GM13977 (cell line): ENCODE measurements at regions not wholly inside any gene's neighbourhood (a gene's known extent, or its start where the extent isn't known, plus 50 kb on each side); places are given as distances from the start of the nearest gene placed in this dataset.

Source experiments
- DNase-seq: peaks from one replicate; pipeline ENCODE4 v3.0.0; 2012; ENCODE audit warnings: low spot score
- in situ Hi-C: fragments of 300-500 bp; cut with MboI; formaldehyde crosslinking; loops from one replicate; pipeline ENCODE4 v1.12.0; 2022; ENCODE audit warnings: low sequenced_read_pairs, low pct_unique_long_range_greater_than_20kb, mixed read lengths, inconsistent platforms; ENCODE audit not compliant: unreplicated experiment
- TF ChIP-seq, protein P1 (sequence below): IDR thresholded peaks from 2 replicates; pipeline ENCODE4 v1.5.1; 2012; ENCODE audit warnings: mild to moderate bottlenecking, control low read depth; ENCODE audit not compliant: insufficient read depth; ENCODE audit errors: extremely low read depth, missing control alignments

- in situ Hi-C loops, result no loop called here
- DNase-seq, result no peak
- TF ChIP-seq, protein P1, sequence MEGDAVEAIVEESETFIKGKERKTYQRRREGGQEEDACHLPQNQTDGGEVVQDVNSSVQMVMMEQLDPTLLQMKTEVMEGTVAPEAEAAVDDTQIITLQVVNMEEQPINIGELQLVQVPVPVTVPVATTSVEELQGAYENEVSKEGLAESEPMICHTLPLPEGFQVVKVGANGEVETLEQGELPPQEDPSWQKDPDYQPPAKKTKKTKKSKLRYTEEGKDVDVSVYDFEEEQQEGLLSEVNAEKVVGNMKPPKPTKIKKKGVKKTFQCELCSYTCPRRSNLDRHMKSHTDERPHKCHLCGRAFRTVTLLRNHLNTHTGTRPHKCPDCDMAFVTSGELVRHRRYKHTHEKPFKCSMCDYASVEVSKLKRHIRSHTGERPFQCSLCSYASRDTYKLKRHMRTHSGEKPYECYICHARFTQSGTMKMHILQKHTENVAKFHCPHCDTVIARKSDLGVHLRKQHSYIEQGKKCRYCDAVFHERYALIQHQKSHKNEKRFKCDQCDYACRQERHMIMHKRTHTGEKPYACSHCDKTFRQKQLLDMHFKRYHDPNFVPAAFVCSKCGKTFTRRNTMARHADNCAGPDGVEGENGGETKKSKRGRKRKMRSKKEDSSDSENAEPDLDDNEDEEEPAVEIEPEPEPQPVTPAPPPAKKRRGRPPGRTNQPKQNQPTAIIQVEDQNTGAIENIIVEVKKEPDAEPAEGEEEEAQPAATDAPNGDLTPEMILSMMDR, result no peak
Measured at GRCh38 chr9:89984214-89984613, 379.4 kb downstream of the GADD45G start.

GRCh38 chr9:89985068-89985467 is 380.3 kb downstream of the GADD45G start:
- TF ChIP-seq, protein P1, result no peak
- in situ Hi-C loops, result no loop called here
- DNase-seq, result no peak

DNA sequence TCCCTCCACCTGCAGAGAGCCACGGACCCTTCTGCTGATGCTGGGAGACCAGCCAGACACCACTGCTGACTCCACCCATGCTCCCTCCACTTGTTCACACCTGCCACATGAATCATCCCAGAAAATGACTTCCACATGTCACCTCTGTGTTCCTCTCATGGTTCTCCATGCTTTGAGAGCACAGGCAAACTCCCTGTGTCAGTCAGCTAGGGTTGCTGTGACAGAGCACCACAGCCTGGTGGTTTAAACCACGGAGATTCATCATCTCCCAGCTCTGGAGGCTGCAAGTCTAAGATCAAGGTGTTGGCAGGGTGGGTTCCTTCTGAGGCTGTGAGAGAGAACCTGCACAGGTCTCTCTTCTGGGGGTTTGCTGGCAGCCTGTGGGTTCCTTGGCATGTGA is 381.4 kb downstream of the GADD45G start:
- in situ Hi-C loops, result no loop called here
- TF ChIP-seq, protein P1, result no peak
- DNase-seq, result no peak

DNA sequence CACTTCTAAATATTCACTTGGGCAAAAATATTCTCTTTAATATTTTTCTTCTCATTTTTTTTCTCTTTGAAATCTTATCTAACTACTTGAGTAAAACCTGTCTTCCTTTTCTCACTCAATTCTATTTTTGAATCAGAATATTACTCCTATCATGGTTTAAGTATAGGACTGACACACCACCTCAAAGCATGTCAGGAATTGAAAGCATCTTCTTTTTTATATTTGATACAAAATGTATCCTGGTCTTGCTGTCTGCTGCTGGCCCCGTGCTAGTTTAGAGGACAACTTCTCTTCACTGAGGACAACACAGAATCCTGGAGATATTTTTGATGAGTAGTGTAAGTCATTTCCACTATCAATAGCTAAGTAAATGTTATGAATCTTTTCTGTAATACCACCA is 383.6 kb downstream of the GADD45G start:
- DNase-seq, result no peak
- in situ Hi-C loops, result no loop called here
- TF ChIP-seq, protein P1, result no peak

- in situ Hi-C loops, result no loop called here
- no peak for DNase-seq
- TF ChIP-seq, protein P1, result no peak
Measured at GRCh38 chr9:89991204-89991790, 386.5 kb downstream of the GADD45G start.

DNA sequence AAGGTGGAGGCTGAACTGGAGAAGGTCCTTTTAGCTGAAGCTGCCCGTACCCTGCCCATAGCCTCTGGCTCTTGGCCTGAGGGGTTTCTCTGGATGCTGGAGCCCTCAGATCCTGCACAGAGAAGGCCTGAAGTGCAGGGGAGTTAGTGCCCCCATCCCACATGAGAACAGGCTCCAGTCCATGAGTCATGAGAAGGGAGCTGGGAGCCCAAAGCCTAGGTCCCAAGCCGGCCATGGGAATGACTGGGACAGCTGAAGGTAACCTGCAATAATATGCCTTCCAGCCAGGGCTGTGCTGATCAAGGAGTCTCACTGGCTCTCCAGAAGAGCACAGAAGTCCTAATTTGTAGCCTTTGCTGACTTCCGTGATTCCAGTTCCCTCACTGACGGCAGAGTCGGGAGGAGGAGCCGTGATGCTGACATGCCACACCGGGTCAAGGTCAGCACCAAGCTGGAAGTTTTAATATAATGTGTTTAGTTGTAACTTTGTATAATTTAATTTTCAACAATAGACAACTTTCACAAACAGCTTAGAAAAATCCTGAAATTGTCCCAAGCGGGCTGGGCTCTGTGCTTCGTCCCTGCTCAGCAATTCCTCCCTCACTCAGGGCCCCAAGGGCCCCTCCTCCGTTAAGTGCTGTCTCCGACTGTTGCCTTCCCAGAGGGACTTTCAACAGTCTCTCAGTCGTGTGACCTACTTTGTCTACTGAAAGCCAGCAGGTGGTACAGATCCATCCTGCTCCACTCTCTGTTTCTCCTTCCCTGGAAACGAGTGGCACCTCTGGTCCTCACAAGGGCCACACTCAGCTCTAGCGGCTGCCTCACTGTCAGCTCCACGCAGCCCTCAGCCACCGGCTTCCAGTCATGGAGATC is 387.8 kb downstream of the GADD45G start:
- TF ChIP-seq, protein P1, result no peak
- in situ Hi-C loops, result no loop called here
- DNase-seq, result no peak
